Skin epidermis (tissue), 12 donors: ENCODE measurements at regions not wholly inside any gene's neighbourhood (a gene's known extent, or its start where the extent isn't known, plus 50 kb on each side); places are given as distances from the start of the nearest gene placed in this dataset.

Experiments
- H3K27ac ChIP-seq, 21 experiments: fragments of 200-600 bp; sonication (generic) in 11 of 21; one replicate each; pipeline ENCODE4 v1.5.0; 2020; ENCODE audit warnings: mild to moderate bottlenecking in 3 of 21, inconsistent platforms in 2 of 21, moderate library complexity in 2 of 21
- H3K4me3 ChIP-seq, 7 experiments: fragments of 200-600 bp; sonication (generic) in 2 of 7; one replicate each; pipeline ENCODE4 v1.5.0; 2020; ENCODE audit warnings: inconsistent platforms in 2 of 7, mild to moderate bottlenecking in 2 of 7, moderate library complexity in 1 of 7

GRCh38 chr4:7128644-7129043, 60.8 kb upstream of the GRPEL1 start:
- Histone ChIP-seq H3K4me3 (no peak overlapping the region), H3K27ac (no peak overlapping the region)

- H3K4me3 ChIP-seq, result no peak overlapping the region
- no peak overlapping the region for H3K27ac ChIP-seq
These were observed 60.4 kb upstream of the GRPEL1 start for GRCh38 chr4:7128234-7128633.

DNA sequence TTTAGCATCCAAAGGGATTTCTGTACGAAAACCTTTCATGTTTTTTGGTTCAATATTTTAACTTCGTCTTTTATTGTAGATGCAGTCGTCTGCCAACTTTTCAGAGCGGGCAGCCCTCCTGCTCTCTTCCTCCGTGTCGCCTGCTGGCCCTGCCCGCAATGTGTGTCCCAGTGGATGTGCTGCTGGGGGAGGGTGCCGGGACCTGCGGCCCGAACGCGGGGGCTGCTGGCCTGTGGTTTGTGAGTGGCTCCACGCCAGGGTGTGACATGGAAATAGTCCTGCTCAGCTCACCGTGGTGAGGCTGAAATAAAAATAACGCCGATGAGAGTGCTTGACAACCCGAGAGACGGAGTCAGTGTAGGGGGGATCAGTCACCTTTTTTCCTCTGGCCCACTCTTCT, 59.7 kb upstream of the GRPEL1 start:
- H3K27ac ChIP-seq, result no peak overlapping the region

GRCh38 chr4:7126981-7127380, 59.1 kb upstream of the GRPEL1 start:
- H3K27ac ChIP-seq, result no peak overlapping the region
- H3K4me3 ChIP-seq, result no peak overlapping the region

More for the DNA sequence above, 59.7 kb upstream of the GRPEL1 start:
- H3K4me3 ChIP-seq, result no peak overlapping the region

DNA sequence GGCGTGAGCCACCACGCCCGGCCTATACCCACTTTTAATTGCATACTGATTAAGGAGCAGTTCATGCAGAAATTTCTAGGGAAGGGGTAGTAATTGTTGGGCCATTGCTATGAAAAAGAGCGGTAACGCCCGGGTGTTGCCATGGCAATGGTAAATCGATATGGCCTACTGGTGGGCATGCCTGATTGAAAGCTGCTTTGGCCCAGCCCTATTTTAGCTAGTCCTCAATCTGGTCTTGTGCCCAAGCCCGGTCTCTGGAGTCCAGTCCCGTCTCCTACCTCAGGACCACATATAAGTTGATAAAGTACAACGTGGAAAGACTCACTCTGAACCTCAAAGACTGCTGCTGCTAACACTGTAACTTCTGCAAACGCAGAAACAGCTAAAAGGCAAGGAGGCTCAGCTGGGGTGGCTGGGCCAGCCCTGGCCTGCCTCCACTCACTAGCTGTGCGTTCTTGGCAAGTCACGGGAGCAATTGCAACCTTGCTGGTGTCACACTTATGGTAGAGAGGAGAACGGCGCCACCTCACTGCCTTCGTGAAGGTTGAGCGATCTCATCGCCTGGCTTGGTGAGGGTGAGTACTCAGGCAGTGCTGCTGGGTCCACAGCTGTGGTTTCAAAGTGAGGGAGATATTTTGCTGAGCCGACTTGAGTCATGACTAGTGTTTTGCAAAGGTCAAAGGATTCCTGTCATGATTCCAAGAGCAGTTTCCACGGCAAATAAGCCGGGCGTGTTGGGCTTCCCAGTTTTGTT, 57.0 kb upstream of the GRPEL1 start:
- H3K27ac ChIP-seq, result peak overlapping the region in 1 of 21 experiments; percentile 20
- H3K4me3 ChIP-seq, result no peak overlapping the region

DNA sequence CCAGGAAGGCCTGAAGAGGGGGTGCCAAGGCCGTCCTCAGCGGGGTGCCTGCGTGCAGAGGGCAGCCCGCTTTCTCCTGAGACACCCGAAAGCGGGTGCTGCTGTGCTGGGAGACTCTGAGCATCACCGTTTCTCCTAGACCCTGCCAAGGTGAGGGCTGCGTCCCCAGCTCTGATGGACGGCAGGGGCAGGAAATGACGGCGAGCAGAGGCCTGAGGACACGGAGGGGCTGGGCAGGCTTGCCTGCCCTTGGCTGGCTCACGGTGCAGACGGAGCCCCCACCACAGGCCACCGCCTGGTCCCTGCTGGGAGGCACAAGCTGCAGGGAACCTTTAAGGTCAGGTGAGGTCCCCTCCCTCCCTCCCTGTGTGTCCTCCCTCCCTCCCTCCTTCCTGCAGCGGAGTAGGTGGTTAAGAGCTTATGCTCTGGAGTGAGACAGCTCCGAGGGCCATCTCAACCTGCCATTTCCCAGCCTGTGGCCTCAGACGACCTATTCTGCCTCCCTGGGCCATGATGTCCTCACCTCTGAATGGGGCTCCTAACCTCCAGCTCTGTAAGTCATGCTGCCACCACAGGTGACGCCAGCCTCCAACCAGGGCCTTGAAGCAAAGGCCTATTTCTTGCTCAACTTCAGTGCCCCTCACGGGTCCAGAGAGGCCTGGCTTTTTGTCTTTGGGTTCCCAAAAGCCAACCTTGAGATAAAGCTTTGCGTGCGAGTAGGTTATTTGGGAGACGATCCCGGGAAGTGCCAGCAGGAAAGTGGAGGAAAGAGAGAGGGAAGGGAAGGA, 54.2 kb upstream of the GRPEL1 start:
- H3K27ac ChIP-seq, result no peak overlapping the region
- no peak overlapping the region for H3K4me3 ChIP-seq

DNA sequence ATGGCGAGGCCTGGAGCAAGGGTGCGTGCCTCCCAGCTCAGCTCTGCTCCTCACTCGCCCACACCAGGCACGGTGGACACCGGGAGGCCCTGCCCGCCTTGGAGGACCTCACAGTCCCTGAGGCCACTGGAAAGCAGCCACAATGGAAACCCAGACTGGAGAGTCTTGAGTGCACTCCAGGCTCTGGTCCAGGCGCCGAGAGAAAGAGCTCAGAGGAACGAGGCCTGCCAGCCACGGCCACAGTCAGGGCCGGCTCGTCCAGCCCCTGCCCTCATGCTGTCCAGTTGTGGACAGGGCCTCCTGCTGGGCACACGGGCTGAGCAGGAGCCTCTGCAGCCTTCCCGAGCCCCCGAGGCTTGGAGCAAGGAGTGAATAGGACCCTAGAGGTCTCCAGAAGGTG, 53.3 kb upstream of the GRPEL1 start:
- Histone ChIP-seq H3K4me3 (no peak overlapping the region), H3K27ac (no peak overlapping the region)

GRCh38 chr4:7120341-7120740, 52.5 kb upstream of the GRPEL1 start:
- no peak overlapping the region for H3K27ac ChIP-seq
- no peak overlapping the region for H3K4me3 ChIP-seq

DNA sequence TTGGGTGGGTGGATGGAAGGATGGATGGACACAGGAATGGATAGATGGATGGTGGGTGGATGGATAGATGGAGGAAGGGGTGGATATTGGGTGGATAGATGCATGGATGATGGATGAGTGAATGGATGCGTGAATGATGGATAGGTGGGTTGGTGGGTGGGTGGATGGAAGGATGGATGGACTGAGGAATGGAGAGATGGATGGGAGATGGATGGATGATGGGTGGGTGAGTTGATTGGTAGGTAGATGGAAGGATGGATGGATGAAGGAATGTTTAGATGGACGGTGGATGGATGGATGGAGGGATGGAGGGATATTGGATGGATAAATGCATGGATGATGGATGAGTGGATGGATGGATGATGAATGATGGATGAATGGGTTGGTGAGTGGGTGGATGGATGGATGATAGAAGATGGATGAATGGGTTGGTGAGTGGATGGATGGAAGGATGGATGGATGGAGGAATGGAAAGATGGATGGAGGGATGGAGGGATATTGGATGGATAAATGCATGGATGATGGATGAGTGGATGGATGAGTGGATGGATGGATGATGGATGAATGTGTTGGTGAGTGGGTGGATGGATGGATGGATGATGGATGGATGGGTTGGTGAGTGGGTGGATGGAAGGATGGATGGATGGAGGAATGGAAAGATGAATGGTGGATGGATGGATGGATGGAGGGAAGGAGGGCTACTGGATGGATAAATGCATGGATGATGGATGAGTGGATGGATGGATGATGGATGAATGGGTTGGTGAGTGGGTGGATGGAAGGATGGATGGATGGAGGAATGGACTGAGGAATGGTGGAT, 50.4 kb upstream of the GRPEL1 start:
- no peak overlapping the region for H3K27ac ChIP-seq
- H3K4me3 ChIP-seq, result no peak overlapping the region
